ENCODE measurements at regions not wholly inside any gene's neighbourhood (a gene's known extent, or its start where the extent isn't known, plus 50 kb on each side); places are given as distances from the start of the nearest gene placed in this dataset.
"Not testable (repeated sequence)": the region's sequence is repeated elsewhere in the genome, so short reads cannot be mapped to it uniquely, and the experiment has no call there.

- DNase-seq (ENCODE audit: low read depth): no peak
- in situ Hi-C loops (cut with HindIII; ENCODE audit: low sequenced_read_pairs): no loop called here
- no peak overlapping the region for H3K4me3 ChIP-seq (ENCODE audit: low read depth, low read length)
- TF ChIP-seq, protein P1, sequence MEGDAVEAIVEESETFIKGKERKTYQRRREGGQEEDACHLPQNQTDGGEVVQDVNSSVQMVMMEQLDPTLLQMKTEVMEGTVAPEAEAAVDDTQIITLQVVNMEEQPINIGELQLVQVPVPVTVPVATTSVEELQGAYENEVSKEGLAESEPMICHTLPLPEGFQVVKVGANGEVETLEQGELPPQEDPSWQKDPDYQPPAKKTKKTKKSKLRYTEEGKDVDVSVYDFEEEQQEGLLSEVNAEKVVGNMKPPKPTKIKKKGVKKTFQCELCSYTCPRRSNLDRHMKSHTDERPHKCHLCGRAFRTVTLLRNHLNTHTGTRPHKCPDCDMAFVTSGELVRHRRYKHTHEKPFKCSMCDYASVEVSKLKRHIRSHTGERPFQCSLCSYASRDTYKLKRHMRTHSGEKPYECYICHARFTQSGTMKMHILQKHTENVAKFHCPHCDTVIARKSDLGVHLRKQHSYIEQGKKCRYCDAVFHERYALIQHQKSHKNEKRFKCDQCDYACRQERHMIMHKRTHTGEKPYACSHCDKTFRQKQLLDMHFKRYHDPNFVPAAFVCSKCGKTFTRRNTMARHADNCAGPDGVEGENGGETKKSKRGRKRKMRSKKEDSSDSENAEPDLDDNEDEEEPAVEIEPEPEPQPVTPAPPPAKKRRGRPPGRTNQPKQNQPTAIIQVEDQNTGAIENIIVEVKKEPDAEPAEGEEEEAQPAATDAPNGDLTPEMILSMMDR (IDR thresholded peaks at IDR 0.05; ENCODE audit: low read depth, low read length, missing control alignments): no peak
Measured at GRCh38 chr2:14988600-14988999, 356.1 kb downstream of the LRATD1 start.

- in situ Hi-C loops (cut with HindIII; ENCODE audit: low sequenced_read_pairs): no loop called here
- H3K4me3 ChIP-seq (ENCODE audit: low read depth, low read length): no peak overlapping the region
- DNase-seq (ENCODE audit: low read depth): no peak
- TF ChIP-seq, protein P1 (IDR thresholded peaks at IDR 0.05; ENCODE audit: low read depth, low read length, missing control alignments): no peak
Measured at GRCh38 chr2:14991723-14992122, 359.2 kb downstream of the LRATD1 start.

GRCh38 chr2:14994721-14995120 lies 362.2 kb downstream of the LRATD1 start:
- TF ChIP-seq, protein P1 (IDR thresholded peaks at IDR 0.05; ENCODE audit: low read depth, low read length, missing control alignments): no peak
- no peak for DNase-seq (ENCODE audit: low read depth)
- in situ Hi-C loops (cut with HindIII; ENCODE audit: low sequenced_read_pairs): no loop called here

GRCh38 chr2:14996351-14997014 lies 364.0 kb downstream of the LRATD1 start:
- in situ Hi-C loops (cut with HindIII; ENCODE audit: low sequenced_read_pairs): no loop called here
- no peak overlapping the region for H3K4me3 ChIP-seq (ENCODE audit: low read depth, low read length)
- TF ChIP-seq, protein P1 (IDR thresholded peaks at IDR 0.05; ENCODE audit: low read depth, low read length, missing control alignments): no peak
- no peak for DNase-seq (ENCODE audit: low read depth)

More at GRCh38 chr2:14994721-14995120, 362.2 kb downstream of the LRATD1 start:
- H3K4me3 ChIP-seq (ENCODE audit: low read depth, low read length): no peak overlapping the region

GRCh38 chr2:14998546-14998945 lies 366.0 kb downstream of the LRATD1 start:
- H3K4me3 ChIP-seq (ENCODE audit: low read depth, low read length): no peak overlapping the region
- in situ Hi-C loops (cut with HindIII; ENCODE audit: low sequenced_read_pairs): no loop called here
- TF ChIP-seq, protein P1 (IDR thresholded peaks at IDR 0.05; ENCODE audit: low read depth, low read length, missing control alignments): no peak
- no peak for DNase-seq (ENCODE audit: low read depth)

- DNase-seq (ENCODE audit: low read depth): no peak
- in situ Hi-C loops (cut with HindIII; ENCODE audit: low sequenced_read_pairs): no loop called here
- TF ChIP-seq, protein P1 (IDR thresholded peaks at IDR 0.05; ENCODE audit: low read depth, low read length, missing control alignments): no peak
- no peak overlapping the region for H3K4me3 ChIP-seq (ENCODE audit: low read depth, low read length)
Measured at GRCh38 chr2:14999114-14999661, 366.7 kb downstream of the LRATD1 start.

DNA sequence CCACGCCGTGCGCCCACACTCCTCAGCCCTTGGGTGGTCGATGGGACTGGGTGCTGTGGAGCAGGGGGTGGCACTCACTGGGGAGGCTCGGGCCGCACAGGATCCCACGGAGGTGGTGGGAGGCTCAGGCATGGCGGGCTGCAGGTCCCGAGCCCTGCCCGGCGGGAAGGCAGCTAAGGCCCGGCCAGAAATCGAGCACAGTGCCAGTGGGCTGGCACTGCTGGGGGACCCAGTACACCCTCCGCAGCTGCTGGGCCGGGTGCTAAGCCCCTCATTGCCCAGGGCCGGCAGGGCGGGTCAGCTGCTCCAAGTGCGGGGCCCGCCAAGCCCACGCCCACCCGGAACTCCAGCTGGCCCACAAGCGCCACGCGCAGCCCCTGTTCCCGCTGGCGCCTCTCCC lies 370.0 kb downstream of the LRATD1 start:
- in situ Hi-C loops (cut with HindIII; ENCODE audit: low sequenced_read_pairs); H3K4me3 ChIP-seq (ENCODE audit: low read depth, low read length): not testable (repeated sequence)

More for the DNA sequence above, 370.0 kb downstream of the LRATD1 start:
- DNase-seq (ENCODE audit: low read depth): not testable (repeated sequence)

Measured in astrocyte of the cerebellum (primary cell).